Activated CD4-positive, alpha-beta T cell treated with anti-CD3 and anti-CD28 coated beads for 36 hours (primary cell): ENCODE measurements at regions not wholly inside any gene's neighbourhood (a gene's known extent, or its start where the extent isn't known, plus 50 kb on each side); places are given as distances from the start of the nearest gene placed in this dataset.

Source experiments
- ATAC-seq: fragments of 200-7000 bp; cut with Tn5 transposase; one replicate; pipeline ENCODE4 v1.10.0; 2021; ENCODE audit warnings: mild to moderate bottlenecking, moderate library complexity
- CTCF ChIA-PET: fragments of 350-600 bp; sonication (Branson Sonifier 250); formaldehyde crosslinking; loops from one replicate; lab custom pipeline; 2021; ENCODE audit warnings: antibody characterized with exemption; lab: Charles Lee
- POLR2A ChIA-PET: fragments of 350-600 bp; sonication (Branson Sonifier 250); formaldehyde crosslinking; loops from one replicate; lab custom pipeline; 2021; ENCODE audit warnings: antibody characterized with exemption, inconsistent platforms; lab: Charles Lee
- DNase-seq: peaks from one replicate; pipeline ENCODE4 v3.0.0-alpha.2; 2020
- H3K27ac Mint-ChIP-seq: one replicate; pipeline ENCODE4 v1.8.0; 2021; ENCODE audit warnings: mixed read lengths
- H3K27me3 Mint-ChIP-seq: one replicate; pipeline ENCODE4 v1.8.0; 2021; ENCODE audit warnings: mixed read lengths
- H3K36me3 Mint-ChIP-seq: one replicate; pipeline ENCODE4 v1.8.0; 2021; ENCODE audit warnings: low read depth, mixed read lengths
- H3K4me1 Mint-ChIP-seq: one replicate; pipeline ENCODE4 v1.8.0; 2021; ENCODE audit warnings: mixed read lengths
- H3K4me3 Mint-ChIP-seq: one replicate; pipeline ENCODE4 v1.8.0; 2021; ENCODE audit warnings: mild to moderate bottlenecking, moderate library complexity, mixed read lengths
- H3K9me3 Mint-ChIP-seq: one replicate; pipeline ENCODE4 v1.8.0; 2021; ENCODE audit warnings: low read depth, mixed read lengths
- intact Hi-C, 2 experiments: fragments of 100-400 bp; cut with DNase I in 1 of 2; cut with micrococcal nuclease in 1 of 2; formaldehyde crosslinking; loops; one replicate each; pipeline versions ENCODE4 v1.14.2 to v1.15.1; 2022 to 2024; cut with DNase I, micrococcal nuclease

GRCh38 chr6:43939281-43940070 lies 169.5 kb downstream of the VEGFA start:
- no peaks in the 10 kb centered on the region for H3K4me1 Mint-ChIP-seq
- H3K27ac Mint-ChIP-seq: no peak overlapping the region
- no peak overlapping the region for H3K4me3 Mint-ChIP-seq
- no peak for ATAC-seq
- CTCF ChIA-PET: interaction anchor here (0.7 to 1.1 kb wide), 2 partner anchors 11 to 231 kb away, joined by 3 read pairs; no protein-coding TSS in a partner anchor
- DNase-seq: no peak
- intact Hi-C loops: no loop called here
- POLR2A ChIA-PET: no interaction called here
- no peaks in the 10 kb centered on the region for H3K9me3 Mint-ChIP-seq
- no peaks in the 10 kb centered on the region for H3K36me3 Mint-ChIP-seq
- H3K27me3 Mint-ChIP-seq: no peaks in the 10 kb centered on the region

GRCh38 chr6:43938178-43939105 lies 168.4 kb downstream of the VEGFA start:
- POLR2A ChIA-PET: no interaction called here
- DNase-seq: no peak

GRCh38 chr6:43937236-43938177 lies 167.5 kb downstream of the VEGFA start:
- H3K27ac Mint-ChIP-seq: no peak overlapping the region
- DNase-seq: no peak
- H3K27me3 Mint-ChIP-seq: no peaks in the 10 kb centered on the region
- H3K9me3 Mint-ChIP-seq: no peaks in the 10 kb centered on the region
- H3K4me1 Mint-ChIP-seq: no peaks in the 10 kb centered on the region
- CTCF ChIA-PET: interaction anchor here (0.7 kb wide), 1 partner anchor 376 kb away, joined by 3 read pairs; the partner anchor contains the start of gene AARS2
- POLR2A ChIA-PET: no interaction called here
- intact Hi-C loops: no loop called here
- H3K36me3 Mint-ChIP-seq: no peaks in the 10 kb centered on the region
- H3K4me3 Mint-ChIP-seq: no peak overlapping the region
- no peak for ATAC-seq

More at GRCh38 chr6:43938178-43939105, 168.4 kb downstream of the VEGFA start:
- no peaks in the 10 kb centered on the region for H3K27me3 Mint-ChIP-seq
- H3K27ac Mint-ChIP-seq: no peak overlapping the region
- no peak for ATAC-seq
- H3K36me3 Mint-ChIP-seq: no peaks in the 10 kb centered on the region
- intact Hi-C loops: no loop called here
- no peaks in the 10 kb centered on the region for H3K9me3 Mint-ChIP-seq
- no peak overlapping the region for H3K4me3 Mint-ChIP-seq
- CTCF ChIA-PET: interaction anchor here (0.6 to 1.1 kb wide), 4 partner anchors 13 to 230 kb away, joined by 3 to 4 read pairs (median 3); no protein-coding TSS in a partner anchor
- H3K4me1 Mint-ChIP-seq: no peaks in the 10 kb centered on the region

GRCh38 chr6:43936476-43936875 lies 166.5 kb downstream of the VEGFA start:
- no peak overlapping the region for H3K27ac Mint-ChIP-seq

GRCh38 chr6:43935921-43936439 lies 166.0 kb downstream of the VEGFA start:
- ATAC-seq (no peak), DNase-seq (no peak)
- H3K36me3 Mint-ChIP-seq: no peaks in the 10 kb centered on the region
- ChIA-PET CTCF (interaction anchor here (0.8 kb wide), 1 partner anchor 67 kb away, joined by 3 read pairs; no protein-coding TSS in a partner anchor), POLR2A (no interaction called here)
- H3K27ac Mint-ChIP-seq: no peak overlapping the region
- intact Hi-C loops: no loop called here
- no peaks in the 10 kb centered on the region for H3K9me3 Mint-ChIP-seq
- no peak overlapping the region for H3K4me3 Mint-ChIP-seq
- no peaks in the 10 kb centered on the region for H3K27me3 Mint-ChIP-seq
- no peaks in the 10 kb centered on the region for H3K4me1 Mint-ChIP-seq

More at GRCh38 chr6:43936476-43936875, 166.5 kb downstream of the VEGFA start:
- DNase-seq (no peak), ATAC-seq (no peak)
- H3K9me3 Mint-ChIP-seq: no peaks in the 10 kb centered on the region
- H3K36me3 Mint-ChIP-seq: no peaks in the 10 kb centered on the region
- intact Hi-C loops: no loop called here
- ChIA-PET POLR2A (no interaction called here), CTCF (interaction anchor here (0.7 to 0.8 kb wide), 2 partner anchors 67 to 377 kb away, joined by 3 read pairs; partner anchors contain the start of gene AARS2)
- H3K4me3 Mint-ChIP-seq: no peak overlapping the region
- no peaks in the 10 kb centered on the region for H3K4me1 Mint-ChIP-seq
- H3K27me3 Mint-ChIP-seq: no peaks in the 10 kb centered on the region

- ChIA-PET POLR2A (interaction anchor here (0.6 kb wide), 1 partner anchor 47 kb away, joined by 3 read pairs; no protein-coding TSS in a partner anchor), CTCF (interaction anchor here (1.1 kb wide), 1 partner anchor 68 kb away, joined by 3 read pairs; no protein-coding TSS in a partner anchor)
- ATAC-seq (no peak), DNase-seq (no peak)
- no peak overlapping the region for H3K27ac Mint-ChIP-seq
- no peaks in the 10 kb centered on the region for H3K36me3 Mint-ChIP-seq
- no peaks in the 10 kb centered on the region for H3K4me1 Mint-ChIP-seq
- H3K4me3 Mint-ChIP-seq: no peak overlapping the region
- no peaks in the 10 kb centered on the region for H3K27me3 Mint-ChIP-seq
- intact Hi-C loops: no loop called here
- no peaks in the 10 kb centered on the region for H3K9me3 Mint-ChIP-seq
These were observed 165.0 kb downstream of the VEGFA start for GRCh38 chr6:43934803-43935602.

GRCh38 chr6:43934183-43934802 lies 164.3 kb downstream of the VEGFA start:
- no peaks in the 10 kb centered on the region for H3K27me3 Mint-ChIP-seq
- POLR2A ChIA-PET: interaction anchor here (0.6 kb wide), 2 partner anchors 46 to 277 kb away, joined by 3 to 4 read pairs; no protein-coding TSS in a partner anchor
- H3K4me3 Mint-ChIP-seq: no peak overlapping the region
- DNase-seq (no peak), ATAC-seq (no peak)
- intact Hi-C loops: no loop called here
- no peaks in the 10 kb centered on the region for H3K36me3 Mint-ChIP-seq
- H3K27ac Mint-ChIP-seq: no peak overlapping the region
- CTCF ChIA-PET: interaction anchor here (0.6 to 1.1 kb wide), 6 partner anchors 14 to 289 kb away, joined by 3 to 5 read pairs (median 3); no protein-coding TSS in a partner anchor
- H3K9me3 Mint-ChIP-seq: no peaks in the 10 kb centered on the region
- H3K4me1 Mint-ChIP-seq: no peaks in the 10 kb centered on the region

- Mint-ChIP-seq H3K4me3 (no peak overlapping the region), H3K27me3 (no peaks in the 10 kb centered on the region), H3K4me1 (no peaks in the 10 kb centered on the region), H3K36me3 (no peaks in the 10 kb centered on the region), H3K27ac (no peak overlapping the region), H3K9me3 (no peaks in the 10 kb centered on the region)
- ChIA-PET CTCF (interaction anchor here (0.6 to 1.1 kb wide), 3 partner anchors 15 to 223 kb away, joined by 3 read pairs; no protein-coding TSS in a partner anchor), POLR2A (no interaction called here)
- intact Hi-C loops: no loop called here
- no peak for ATAC-seq
- DNase-seq: no peak
These were observed 163.3 kb downstream of the VEGFA start for GRCh38 chr6:43933148-43933885.
